A549 (cell line): ENCODE measurements at regions not wholly inside any gene's neighbourhood (a gene's known extent, or its start where the extent isn't known, plus 50 kb on each side); places are given as distances from the start of the nearest gene placed in this dataset.
"Not testable (repeated sequence)": the region's sequence is repeated elsewhere in the genome, so short reads cannot be mapped to it uniquely, and the experiment has no call there.

Experiments
- CBX2 ChIP-seq: fragments of 200-600 bp; sonication (generic); IDR thresholded peaks from 2 replicates; pipeline ENCODE4 v1.6.1; 2016; ENCODE audit warnings: low read depth, mild to moderate bottlenecking, borderline replicate concordance
- ELK1 ChIP-seq: fragments of 150-350 bp; IDR thresholded peaks from 2 replicates; pipeline ENCODE4 v1.6.1; 2014; ENCODE audit warnings: low read depth, mild to moderate bottlenecking, low read length
- MYC ChIP-seq: IDR thresholded peaks from 2 replicates; pipeline ENCODE4 v1.6.1; 2012; ENCODE audit warnings: mild to moderate bottlenecking, inconsistent platforms, low read length, improper control_type of control experiment, borderline replicate concordance
- NR3C1 ChIP-seq: fragments of >200 bp; sonication (Bioruptor Twin); formaldehyde crosslinking; IDR thresholded peaks from 3 replicates; pipeline ENCODE4 v1.6.1; 2017
- POLR2A ChIP-seq: IDR thresholded peaks from 2 replicates; pipeline ENCODE4 v1.6.1; 2012; ENCODE audit warnings: mild to moderate bottlenecking, low read length
- POLR2AphosphoS2 ChIP-seq: conservative IDR thresholded peaks from 2 replicates; pipeline ENCODE4 v1.6.1; 2012; ENCODE audit warnings: low read length, improper control_type of control experiment, inconsistent platforms
- RARB ChIP-seq: fragments of 250-450 bp; sonication (Bioruptor Pico); IDR thresholded peaks from 2 replicates; pipeline ENCODE4 v1.8.0; 2021; ENCODE audit warnings: mild to moderate bottlenecking, moderate library complexity
- TF ChIP-seq, protein P1 (sequence below): fragments of 200-600 bp; sonication (generic); IDR thresholded peaks from 2 replicates; pipeline ENCODE4 v1.6.1; 2016; ENCODE audit warnings: antibody characterized with exemption, mild to moderate bottlenecking, moderate library complexity
- TF ChIP-seq, protein P2 (sequence below): fragments of >200 bp; sonication (Bioruptor Twin); formaldehyde crosslinking; IDR thresholded peaks from 3 replicates; pipeline ENCODE4 v1.5.1; 2016

GRCh38 chr7:20068004-20068403 lies 149.2 kb downstream of the MACC1 start:
- not testable (repeated sequence) for TF ChIP-seq POLR2AphosphoS2, CBX2, RARB, POLR2A, ELK1, MYC, NR3C1
- TF ChIP-seq, protein P1, sequence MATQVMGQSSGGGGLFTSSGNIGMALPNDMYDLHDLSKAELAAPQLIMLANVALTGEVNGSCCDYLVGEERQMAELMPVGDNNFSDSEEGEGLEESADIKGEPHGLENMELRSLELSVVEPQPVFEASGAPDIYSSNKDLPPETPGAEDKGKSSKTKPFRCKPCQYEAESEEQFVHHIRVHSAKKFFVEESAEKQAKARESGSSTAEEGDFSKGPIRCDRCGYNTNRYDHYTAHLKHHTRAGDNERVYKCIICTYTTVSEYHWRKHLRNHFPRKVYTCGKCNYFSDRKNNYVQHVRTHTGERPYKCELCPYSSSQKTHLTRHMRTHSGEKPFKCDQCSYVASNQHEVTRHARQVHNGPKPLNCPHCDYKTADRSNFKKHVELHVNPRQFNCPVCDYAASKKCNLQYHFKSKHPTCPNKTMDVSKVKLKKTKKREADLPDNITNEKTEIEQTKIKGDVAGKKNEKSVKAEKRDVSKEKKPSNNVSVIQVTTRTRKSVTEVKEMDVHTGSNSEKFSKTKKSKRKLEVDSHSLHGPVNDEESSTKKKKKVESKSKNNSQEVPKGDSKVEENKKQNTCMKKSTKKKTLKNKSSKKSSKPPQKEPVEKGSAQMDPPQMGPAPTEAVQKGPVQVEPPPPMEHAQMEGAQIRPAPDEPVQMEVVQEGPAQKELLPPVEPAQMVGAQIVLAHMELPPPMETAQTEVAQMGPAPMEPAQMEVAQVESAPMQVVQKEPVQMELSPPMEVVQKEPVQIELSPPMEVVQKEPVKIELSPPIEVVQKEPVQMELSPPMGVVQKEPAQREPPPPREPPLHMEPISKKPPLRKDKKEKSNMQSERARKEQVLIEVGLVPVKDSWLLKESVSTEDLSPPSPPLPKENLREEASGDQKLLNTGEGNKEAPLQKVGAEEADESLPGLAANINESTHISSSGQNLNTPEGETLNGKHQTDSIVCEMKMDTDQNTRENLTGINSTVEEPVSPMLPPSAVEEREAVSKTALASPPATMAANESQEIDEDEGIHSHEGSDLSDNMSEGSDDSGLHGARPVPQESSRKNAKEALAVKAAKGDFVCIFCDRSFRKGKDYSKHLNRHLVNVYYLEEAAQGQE = not testable (repeated sequence)
- TF ChIP-seq, protein P2, sequence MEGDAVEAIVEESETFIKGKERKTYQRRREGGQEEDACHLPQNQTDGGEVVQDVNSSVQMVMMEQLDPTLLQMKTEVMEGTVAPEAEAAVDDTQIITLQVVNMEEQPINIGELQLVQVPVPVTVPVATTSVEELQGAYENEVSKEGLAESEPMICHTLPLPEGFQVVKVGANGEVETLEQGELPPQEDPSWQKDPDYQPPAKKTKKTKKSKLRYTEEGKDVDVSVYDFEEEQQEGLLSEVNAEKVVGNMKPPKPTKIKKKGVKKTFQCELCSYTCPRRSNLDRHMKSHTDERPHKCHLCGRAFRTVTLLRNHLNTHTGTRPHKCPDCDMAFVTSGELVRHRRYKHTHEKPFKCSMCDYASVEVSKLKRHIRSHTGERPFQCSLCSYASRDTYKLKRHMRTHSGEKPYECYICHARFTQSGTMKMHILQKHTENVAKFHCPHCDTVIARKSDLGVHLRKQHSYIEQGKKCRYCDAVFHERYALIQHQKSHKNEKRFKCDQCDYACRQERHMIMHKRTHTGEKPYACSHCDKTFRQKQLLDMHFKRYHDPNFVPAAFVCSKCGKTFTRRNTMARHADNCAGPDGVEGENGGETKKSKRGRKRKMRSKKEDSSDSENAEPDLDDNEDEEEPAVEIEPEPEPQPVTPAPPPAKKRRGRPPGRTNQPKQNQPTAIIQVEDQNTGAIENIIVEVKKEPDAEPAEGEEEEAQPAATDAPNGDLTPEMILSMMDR = not testable (repeated sequence)
